Heart right ventricle (tissue), 16 donors: ENCODE measurements at regions not wholly inside any gene's neighbourhood (a gene's known extent, or its start where the extent isn't known, plus 50 kb on each side); places are given as distances from the start of the nearest gene placed in this dataset.
"Not testable (repeated sequence)": the region's sequence is repeated elsewhere in the genome, so short reads cannot be mapped to it uniquely, and the experiment has no call there.

Source experiments
- ATAC-seq, 8 donors: fragments of 200-7000 bp; cut with Tn5 transposase; one replicate each; pipeline ENCODE4 v1.9.1; 2020; ENCODE audit warnings: mild to moderate bottlenecking in 8 of 8, moderate library complexity in 8 of 8, moderate number of reproducible peaks in 1 of 8
- DNase-seq, 2 donors: peaks; one replicate each; pipeline ENCODE4 v3.0.0-alpha.2; 2020
- H3K27ac ChIP-seq, 10 donors: fragments of 200-600 bp; sonication (generic) in 2 of 10; one replicate each; pipeline versions ENCODE4 v1.5.0 to v1.8.0; 2020 to 2022; ENCODE audit warnings: mild to moderate bottlenecking in 3 of 10
- H3K27me3 ChIP-seq, 7 donors: fragments of 200-600 bp; one replicate each; pipeline ENCODE4 v1.8.0; 2021 to 2022; ENCODE audit warnings: mild to moderate bottlenecking in 2 of 7
- H3K36me3 ChIP-seq, 9 donors: fragments of 200-600 bp; sonication (generic) in 1 of 9; one replicate each; pipeline versions ENCODE4 v1.5.0 to v1.8.0; 2020 to 2022; ENCODE audit warnings: mild to moderate bottlenecking in 2 of 9
- H3K4me1 ChIP-seq, 9 donors: fragments of 200-600 bp; sonication (generic) in 1 of 9; one replicate each; pipeline versions ENCODE4 v1.5.0 to v1.8.0; 2020 to 2022; ENCODE audit warnings: mild to moderate bottlenecking in 4 of 9
- H3K4me3 ChIP-seq, 10 donors: fragments of 200-600 bp; sonication (generic) in 2 of 10; one replicate each; pipeline versions ENCODE4 v1.5.0 to v1.8.0; 2020 to 2022; ENCODE audit warnings: mild to moderate bottlenecking in 7 of 10, moderate library complexity in 2 of 10
- H3K9me3 ChIP-seq, 11 donors: fragments of 200-600 bp in 10 of 11; sonication (generic) in 2 of 11; one replicate each; pipeline versions ENCODE4 v1.5.0 to v1.8.0; 2013 to 2022; ENCODE audit warnings: mild to moderate bottlenecking in 2 of 11, control low read depth in 1 of 11, moderate library complexity in 1 of 11
- CTCF ChIP-seq, 9 donors: fragments of 200-600 bp; sonication (generic) in 2 of 9; IDR thresholded peaks; one replicate each; pipeline versions ENCODE4 v1.5.0 to v1.8.0; 2021 to 2022; ENCODE audit warnings: antibody characterized with exemption in 9 of 9, mild to moderate bottlenecking in 5 of 9, moderate library complexity in 1 of 9
- WGBS, 2 donors: extraction: QIAGEN DNeasy Blood & Tissue Kit; methylation state at CpG; one replicate each; pipeline ENCODE4 v1.1.7; 2013; ENCODE audit warnings: inconsistent platforms in 1 of 2; 5-methylcytosine and 5-hydroxymethylcytosine counted together
- intact Hi-C, 10 donors: fragments of 100-400 bp; cut with DNase I; formaldehyde crosslinking; loops; one replicate each; pipeline versions ENCODE4 v1.11.1 to v1.14.2; 2022
- donor health status: Arrhythmogenic right ventricular cardiomyopathy.
- donor health status: ischemic (EF 13 %, LVEDD 7.1; RV severe dilation, severe dysfunction).
- donor health status: healthy with polysubstance abuse.
- donor health status: DM: no; HTN: yes; CAD: no.
- donor health status: DM: no; HTN: no; CAD: no.
- donor health status: ischemic (EF 25% LVEDD 6.9; RV normal size, moderate dysfunction).
- donor health status: ischemic (EF 25% LVEDD 5.7; RV mildly dilated, moderate dysfunction).
- donor health status: healthy.
- donor health status: DM: yes; HTN: yes; CAD: no.
- donor health status: Ischemic cardiomyopathy.
- donor health status: ischemic (EF 35%, LVEDD 5.7; RV mildly dilated, moderate dysfunction).
- donor health status: nonischemic (EF 11% LVEDD 7.7; RV severe dilation, severe dysfunction).
- donor health status: DM: yes; HTN: yes; CAD: no.
- donor health status: PGD.
- donor health status: ischemic (EF 29% LVEDD 5.4; RV normal size, mild dysfunction).
- donor health status: nonischemic (EF 23%, LVEDD 6.1; RV moderate dilation, normal function).

GRCh38 chr5:60020457-60020856 lies 126.9 kb upstream of the PDE4D start:
- Histone ChIP-seq H3K36me3 (no peaks in the 10 kb centered on the region), H3K4me1 (no peaks in the 10 kb centered on the region), H3K27me3 (no peaks in the 10 kb centered on the region), H3K27ac (no peak overlapping the region), H3K9me3 (peaks cover 0 to 17% (median 3%) of the 10 kb centered on the region in 11 donors), H3K4me3 (no peak overlapping the region)
- no peak for TF ChIP-seq CTCF (IDR thresholded peaks at IDR 0.05)
- intact Hi-C loops: no loop called here
- DNase-seq (no peak), ATAC-seq (no peak)

DNA sequence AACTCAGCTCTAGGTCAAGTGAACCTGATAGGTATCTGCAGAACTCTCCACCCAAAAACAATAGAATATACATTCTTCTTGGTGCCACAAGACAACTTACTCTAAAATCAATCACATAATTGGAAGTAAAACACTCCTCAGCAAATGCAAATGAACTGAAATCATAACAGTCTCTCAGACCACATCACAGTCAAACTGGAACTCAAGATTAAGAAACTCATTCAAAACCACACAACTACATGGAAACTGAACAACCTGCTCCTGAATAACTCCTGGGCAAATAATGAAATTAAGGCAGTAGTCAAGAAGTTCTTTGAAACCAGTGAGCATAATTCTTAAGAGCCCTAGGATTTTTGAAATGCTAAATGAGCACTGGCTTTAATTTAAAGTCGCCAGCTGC lies 125.4 kb upstream of the PDE4D start:
- H3K4me3 ChIP-seq, H3K27ac ChIP-seq, DNase-seq, H3K27me3 ChIP-seq, intact Hi-C loops, ATAC-seq, H3K36me3 ChIP-seq, H3K4me1 ChIP-seq: not testable (repeated sequence)
- H3K9me3 ChIP-seq: peaks cover 0 to 17% (median 3%) of the 10 kb centered on the region in 11 donors
- WGBS, 2 donors: 72 to 74% methylated on average over 1 of the region's 1 CpG

DNA sequence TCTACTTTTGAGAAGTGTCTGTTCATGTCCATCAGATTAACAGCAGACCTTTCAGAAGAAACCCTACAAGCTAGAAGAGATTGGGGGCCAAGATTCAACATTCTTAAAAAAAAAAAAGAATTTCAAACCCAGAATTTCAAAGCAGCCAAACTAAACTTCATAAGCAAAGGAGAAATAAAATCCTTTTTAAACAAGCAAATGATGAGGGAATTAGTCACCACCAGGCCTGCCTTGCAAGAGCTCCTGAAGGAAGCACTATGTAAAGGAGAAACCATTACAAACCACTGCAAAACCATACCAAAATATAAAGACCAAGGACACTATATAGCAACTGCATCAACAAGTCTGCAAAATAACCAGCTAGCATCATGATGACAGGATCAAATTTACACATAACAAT lies 124.6 kb upstream of the PDE4D start:
- H3K4me1 ChIP-seq: no peaks in the 10 kb centered on the region
- ATAC-seq (no peak), DNase-seq (no peak)
- no peaks in the 10 kb centered on the region for H3K36me3 ChIP-seq
- TF ChIP-seq CTCF (IDR thresholded peaks at IDR 0.05): no peak
- H3K9me3 ChIP-seq: peaks cover 0 to 17% (median 3%) of the 10 kb centered on the region in 11 donors
- no peak overlapping the region for H3K4me3 ChIP-seq
- intact Hi-C loops: no loop called here
- no peaks in the 10 kb centered on the region for H3K27me3 ChIP-seq
- H3K27ac ChIP-seq: no peak overlapping the region

DNA sequence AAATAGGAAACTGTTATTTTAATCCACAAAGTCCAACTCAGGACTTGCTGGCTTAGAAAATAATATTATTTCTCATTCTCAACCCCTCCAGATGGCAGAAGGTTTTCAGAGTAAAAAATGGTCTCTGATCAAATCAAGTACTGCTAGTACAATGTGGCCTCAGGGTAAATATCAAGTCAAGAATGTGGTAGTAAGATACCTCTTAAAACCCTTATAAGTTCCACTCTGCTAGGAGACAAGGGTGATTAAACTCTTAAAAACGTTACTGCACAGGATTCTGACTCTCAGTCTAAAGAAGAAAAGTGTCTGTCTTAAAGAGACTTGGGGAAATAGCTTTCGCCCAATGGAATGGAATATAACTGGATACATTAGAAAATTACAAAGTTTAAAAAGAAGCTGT lies 120.8 kb upstream of the PDE4D start:
- no peaks in the 10 kb centered on the region for H3K36me3 ChIP-seq
- no peak overlapping the region for H3K27ac ChIP-seq
- peaks cover 0 to 17% (median 3%) of the 10 kb centered on the region in 11 donors for H3K9me3 ChIP-seq
- intact Hi-C loops: no loop called here
- ATAC-seq: no peak
- H3K4me3 ChIP-seq: no peak overlapping the region
- 65 to 66% methylated on average over 2 of the region's 2 CpGs for WGBS, 2 donors
- no peak for DNase-seq
- no peaks in the 10 kb centered on the region for H3K27me3 ChIP-seq
- no peak for TF ChIP-seq CTCF (IDR thresholded peaks at IDR 0.05)
- H3K4me1 ChIP-seq: no peaks in the 10 kb centered on the region

GRCh38 chr5:60010853-60011252 lies 117.3 kb upstream of the PDE4D start:
- intact Hi-C loops: no loop called here
- DNase-seq: no peak
- ATAC-seq: no peak
- no peaks in the 10 kb centered on the region for H3K9me3 ChIP-seq
- no peaks in the 10 kb centered on the region for H3K36me3 ChIP-seq
- H3K27me3 ChIP-seq: no peaks in the 10 kb centered on the region
- H3K4me1 ChIP-seq: no peaks in the 10 kb centered on the region
- no peak for TF ChIP-seq CTCF (IDR thresholded peaks at IDR 0.05)
- no peak overlapping the region for H3K27ac ChIP-seq
- no peak overlapping the region for H3K4me3 ChIP-seq
